Sigmoid colon (tissue), 6 donors: ENCODE measurements at regions not wholly inside any gene's neighbourhood (a gene's known extent, or its start where the extent isn't known, plus 50 kb on each side); places are given as distances from the start of the nearest gene placed in this dataset.

Experiments used
- DNase-seq: peaks from one replicate; pipeline ENCODE4 v3.0.0-alpha.2; 2019
- H3K27ac ChIP-seq, 4 donors: fragments of 200-600 bp; sonication (generic); one replicate each; pipeline ENCODE4 v1.5.1; 2016 to 2019; ENCODE audit warnings: mild to moderate bottlenecking in 1 of 4
- H3K27me3 ChIP-seq, 3 donors: fragments of 200-600 bp; sonication (generic); one replicate each; pipeline ENCODE4 v1.5.1; 2019; ENCODE audit warnings: mild to moderate bottlenecking in 1 of 3
- H3K36me3 ChIP-seq, 4 donors: fragments of 200-600 bp; sonication (generic); one replicate each; pipeline ENCODE4 v1.5.1; 2016 to 2019
- H3K4me1 ChIP-seq, 4 donors: fragments of 200-600 bp; sonication (generic); one replicate each; pipeline ENCODE4 v1.5.1; 2017 to 2019
- H3K4me3 ChIP-seq, 4 donors: fragments of 200-600 bp; sonication (generic); one replicate each; pipeline ENCODE4 v1.5.1; 2017 to 2019; ENCODE audit warnings: mild to moderate bottlenecking in 2 of 4, moderate library complexity in 1 of 4
- H3K9me3 ChIP-seq, 4 donors: fragments of 200-600 bp in 3 of 4; sonication (generic) in 3 of 4; one replicate each; pipeline versions ENCODE4 v1.5.1 to v1.6.1; 2013 to 2019
- CTCF ChIP-seq, 4 experiments: fragments of 450-650 bp in 3 of 4; fragments of 200-600 bp in 1 of 4; IDR thresholded peaks; one replicate each; pipeline ENCODE4 v1.5.1; 2016 to 2019; ENCODE audit warnings: antibody characterized with exemption in 4 of 4, mild to moderate bottlenecking in 3 of 4, moderate library complexity in 2 of 4
- EP300 ChIP-seq, 4 donors: sonication (generic); formaldehyde crosslinking; IDR thresholded peaks; one replicate each; pipeline ENCODE4 v1.6.1; 2017; ENCODE audit warnings: antibody characterized with exemption in 4 of 4
- POLR2A ChIP-seq, 2 donors: fragments of 450-650 bp; IDR thresholded peaks; one replicate each; pipeline ENCODE4 v1.6.1; 2016; ENCODE audit warnings: antibody characterized with exemption in 2 of 2, mild to moderate bottlenecking in 2 of 2, moderate library complexity in 2 of 2
- POLR2AphosphoS5 ChIP-seq, 4 donors: sonication (generic); formaldehyde crosslinking; IDR thresholded peaks; one replicate each; pipeline ENCODE4 v1.6.1; 2017; ENCODE audit warnings: antibody characterized with exemption in 4 of 4
- WGBS, 2 donors: extraction: QIAGEN DNeasy Blood & Tissue Kit; methylation state at CpG; one replicate each; pipeline ENCODE4 v1.1.7; 2013; 5-methylcytosine and 5-hydroxymethylcytosine counted together
- intact Hi-C: fragments of 100-400 bp; cut with DNase I; formaldehyde crosslinking; loops from one replicate; pipeline ENCODE4 v1.15.1; 2023
- donor health status: healthy with polysubstance abuse.
- donor health status: healthy.

- 69 to 78% methylated on average over 3 of the region's 3 CpGs for WGBS, 2 donors
- Histone ChIP-seq H3K4me1 (peaks cover 0 to 22% (median 10%) of the 10 kb centered on the region in 4 donors), H3K27ac (no peak overlapping the region), H3K27me3 (no peaks in the 10 kb centered on the region), H3K4me3 (no peak overlapping the region), H3K9me3 (no peaks in the 10 kb centered on the region), H3K36me3 (no peaks in the 10 kb centered on the region)
- TF ChIP-seq POLR2AphosphoS5 (IDR thresholded peaks at IDR 0.05) (no peak), CTCF (IDR thresholded peaks at IDR 0.05) (no peak), EP300 (IDR thresholded peaks at IDR 0.05) (no peak), POLR2A (IDR thresholded peaks at IDR 0.05) (no peak)
- DNase-seq, result no peak
- intact Hi-C loops, result loop anchor here (5.0 kb wide), 1 partner anchor 131 kb away; no protein-coding TSS in a partner anchor
Measured at GRCh38 chr1:168441745-168442144, 102.1 kb downstream of the XCL2 start.

GRCh38 chr1:168439456-168440375 lies 104.1 kb downstream of the XCL2 start:
- peak; percentile 87 for DNase-seq
- intact Hi-C loops, result loop anchor here (5.0 to 10.0 kb wide), 3 partner anchors 97 to 905 kb away; no protein-coding TSS in a partner anchor
- peak; percentile 67 to 77 (median 72) for TF ChIP-seq CTCF (IDR thresholded peaks at IDR 0.05)
- no peak for TF ChIP-seq EP300 (IDR thresholded peaks at IDR 0.05)
- peak in 1 of 4 donors; percentile 31 for TF ChIP-seq POLR2AphosphoS5 (IDR thresholded peaks at IDR 0.05)
- TF ChIP-seq POLR2A (IDR thresholded peaks at IDR 0.05), result no peak

GRCh38 chr1:168438626-168439025 lies 105.2 kb downstream of the XCL2 start:
- Histone ChIP-seq H3K4me1 (peaks cover 0 to 22% (median 10%) of the 10 kb centered on the region in 4 donors), H3K9me3 (no peaks in the 10 kb centered on the region), H3K27me3 (no peaks in the 10 kb centered on the region), H3K36me3 (no peaks in the 10 kb centered on the region), H3K27ac (no peak overlapping the region), H3K4me3 (no peak overlapping the region)
- TF ChIP-seq EP300 (IDR thresholded peaks at IDR 0.05) (no peak), POLR2A (IDR thresholded peaks at IDR 0.05) (no peak), POLR2AphosphoS5 (IDR thresholded peaks at IDR 0.05) (no peak), CTCF (IDR thresholded peaks at IDR 0.05) (no peak)
- intact Hi-C loops, result loop anchor here (5.0 to 10.0 kb wide), 2 partner anchors 96 to 906 kb away; no protein-coding TSS in a partner anchor
- WGBS, 2 donors, result 53 to 73% methylated on average over 3 of the region's 3 CpGs
- DNase-seq, result no peak

More at GRCh38 chr1:168439456-168440375, 104.1 kb downstream of the XCL2 start:
- Histone ChIP-seq H3K4me3 (peak overlapping the region in 2 of 4 donors; percentile 8 to 20), H3K9me3 (no peaks in the 10 kb centered on the region), H3K4me1 (peaks cover 0 to 22% (median 10%) of the 10 kb centered on the region in 4 donors), H3K27ac (peak overlapping the region in 1 of 4 donors; percentile 29), H3K27me3 (no peaks in the 10 kb centered on the region), H3K36me3 (no peaks in the 10 kb centered on the region)
- WGBS, 2 donors, result 31 to 38% methylated on average over 20 of the region's 20 CpGs

- Histone ChIP-seq H3K4me3 (no peak overlapping the region), H3K27me3 (no peaks in the 10 kb centered on the region), H3K36me3 (no peaks in the 10 kb centered on the region), H3K4me1 (peaks cover 0 to 22% (median 10%) of the 10 kb centered on the region in 4 donors), H3K27ac (no peak overlapping the region), H3K9me3 (no peaks in the 10 kb centered on the region)
- DNase-seq, result no peak
- TF ChIP-seq EP300 (IDR thresholded peaks at IDR 0.05), result no peak
- no peak for TF ChIP-seq POLR2A (IDR thresholded peaks at IDR 0.05)
- no peak for TF ChIP-seq POLR2AphosphoS5 (IDR thresholded peaks at IDR 0.05)
- TF ChIP-seq CTCF (IDR thresholded peaks at IDR 0.05), result no peak
- WGBS, 2 donors, result 91 to 92% methylated on average over 6 of the region's 6 CpGs
- intact Hi-C loops, result loop anchor here (5.0 to 10.0 kb wide), 2 partner anchors 96 to 907 kb away; no protein-coding TSS in a partner anchor
Measured at GRCh38 chr1:168437821-168438220, 106.0 kb downstream of the XCL2 start.
